HepG2 (cell line): ENCODE measurements at regions not wholly inside any gene's neighbourhood (a gene's known extent, or its start where the extent isn't known, plus 50 kb on each side); places are given as distances from the start of the nearest gene placed in this dataset.

Experiments
- ATAC-seq: fragments of 200-7000 bp; cut with Tn5 transposase; 3 replicates; pipeline ENCODE4 v1.9.1; 2020; ENCODE audit warnings: mild to moderate bottlenecking, moderate library complexity
- BruUV-seq: library from RNA; stranded (reverse); fragments of 400-500 nt; replicated peaks from 2 replicates; lab custom pipeline; 2021; lab: Mats Ljungman, UMichigan
- CTCF ChIA-PET: fragments of 300-600 bp; formaldehyde crosslinking; extraction: SDS; loops from one replicate; lab custom pipeline; 2021; ENCODE audit warnings: low total read pairs, inconsistent platforms, low intra/inter-chr PET ratio; lab: Yijun Ruan, JAX
- POLR2A ChIA-PET: fragments of 350-600 bp; sonication (Branson Sonifier 250); formaldehyde crosslinking; loops from one replicate; lab custom pipeline; 2020; ENCODE audit warnings: antibody characterized with exemption, inconsistent platforms; lab: Yijun Ruan, JAX
- DNase-seq: peaks from one replicate; pipeline ENCODE4 v3.0.0-alpha.2; 2015; ENCODE audit warnings: low spot score
- FAIRE-seq: peaks from 3 replicates; lab custom pipeline; 2011; peaks lifted over from hg19 to GRCh38; lab: Jason Lieb, UNC
- H2AFZ ChIP-seq: one replicate; pipeline ENCODE4 v1.6.1; 2011; ENCODE audit warnings: low read length, inconsistent platforms
- H3K27ac ChIP-seq: fragments of 300-600 bp; 3 replicates; pipeline ENCODE4 v1.8.0; 2011; ENCODE audit warnings: mixed run types, mild to moderate bottlenecking, mixed read lengths, low read length, inconsistent platforms; ENCODE audit not compliant: insufficient read depth; ENCODE audit errors: extremely low read length
- H3K27me3 ChIP-seq, 2 experiments: fragments of 200-600 bp in 1 of 2; 2 replicates in 1 of 2; 3 replicates in 1 of 2; pipeline versions ENCODE4 v1.6.0 to v1.8.0; 2011; ENCODE audit warnings: low read length in 2 of 2, mild to moderate bottlenecking in 2 of 2, moderate library complexity in 2 of 2, inconsistent platforms in 1 of 2; ENCODE audit not compliant: insufficient read depth in 2 of 2, control insufficient read depth in 1 of 2
- H3K36me3 ChIP-seq, 2 experiments: fragments of 200-600 bp in 1 of 2; replicated peaks in 1 of 2; 2 replicates in 1 of 2; 3 replicates in 1 of 2; pipeline versions ENCODE4 v1.5.1 to v1.8.0; 2011; ENCODE audit warnings: low read length in 2 of 2, inconsistent platforms in 1 of 2; ENCODE audit not compliant: insufficient read depth in 2 of 2, control insufficient read depth in 1 of 2
- H3K4me1 ChIP-seq: 2 replicates; pipeline ENCODE4 v1.5.1; 2012; ENCODE audit warnings: low read length, inconsistent platforms; ENCODE audit not compliant: insufficient read depth
- H3K4me2 ChIP-seq: 2 replicates; pipeline ENCODE4 v1.6.0; 2011; ENCODE audit warnings: low read depth, low read length, inconsistent platforms
- H3K4me3 ChIP-seq, 3 experiments: fragments of 200-600 bp in 1 of 3; sonication (generic), shearing (Covaris generic) in 1 of 3; replicated peaks in 1 of 3; 2 replicates each; pipeline ENCODE4 v1.5.1; 2011 to 2016; ENCODE audit warnings: low read length in 3 of 3, inconsistent platforms in 2 of 3, low read depth in 2 of 3, mild to moderate bottlenecking in 2 of 3, control low read depth in 1 of 3, mixed read lengths in 1 of 3; ENCODE audit not compliant: insufficient read depth in 1 of 3
- H3K79me2 ChIP-seq: one replicate; pipeline ENCODE4 v1.6.1; 2011; ENCODE audit warnings: low read length, inconsistent platforms; ENCODE audit not compliant: insufficient read depth
- H3K9ac ChIP-seq: 2 replicates; pipeline ENCODE4 v1.6.0; 2011; ENCODE audit warnings: mild to moderate bottlenecking, low read depth, low read length, inconsistent platforms; ENCODE audit not compliant: insufficient read depth
- H3K9me3 ChIP-seq: 2 replicates; pipeline ENCODE4 v1.5.1; 2012; ENCODE audit warnings: mild to moderate bottlenecking, low read length
- H4K20me1 ChIP-seq: 2 replicates; pipeline ENCODE4 v1.6.0; 2011; ENCODE audit warnings: inconsistent platforms, mild to moderate bottlenecking, low read length, moderate library complexity; ENCODE audit not compliant: insufficient read depth
- ADNP ChIP-seq: sonication (generic); formaldehyde crosslinking; IDR thresholded peaks from 2 replicates; pipeline ENCODE4 v1.4.0; 2020; ENCODE audit warnings: missing genetic modification reagents
- STAG1 ChIP-seq: sonication (generic); formaldehyde crosslinking; IDR thresholded peaks from 2 replicates; pipeline ENCODE4 v1.4.0; 2020; ENCODE audit warnings: missing genetic modification reagents
- WGBS: methylation state at CpG from one replicate; pipeline ENCODE4 v1.1.6; 2017; ENCODE audit warnings: low lambda C conversion rate; 5-methylcytosine and 5-hydroxymethylcytosine counted together
- in situ Hi-C: cut with HindIII; loops from 2 replicates; pipeline ENCODE4 v1.10.0; 2017; ENCODE audit warnings: low pct_unique_long_range_greater_than_20kb; ENCODE audit not compliant: extremely low pct_ligation_motif_present
- intact Hi-C: fragments of 100-400 bp; cut with micrococcal nuclease; formaldehyde crosslinking; loops from one replicate; pipeline ENCODE4 v1.10.0; 2022; ENCODE audit not compliant: unreplicated experiment
- TF ChIP-seq, protein P1 (sequence below): sonication (generic); formaldehyde crosslinking; IDR thresholded peaks from 2 replicates; pipeline ENCODE4 v1.5.1; 2020; ENCODE audit warnings: mild to moderate bottlenecking, missing genetic modification reagents, moderate library complexity
- TF ChIP-seq, protein P2 (sequence below): sonication (generic); formaldehyde crosslinking; IDR thresholded peaks from 2 replicates; pipeline ENCODE4 v1.5.0; 2020; ENCODE audit warnings: mild to moderate bottlenecking, missing genetic modification reagents, moderate library complexity

DNA sequence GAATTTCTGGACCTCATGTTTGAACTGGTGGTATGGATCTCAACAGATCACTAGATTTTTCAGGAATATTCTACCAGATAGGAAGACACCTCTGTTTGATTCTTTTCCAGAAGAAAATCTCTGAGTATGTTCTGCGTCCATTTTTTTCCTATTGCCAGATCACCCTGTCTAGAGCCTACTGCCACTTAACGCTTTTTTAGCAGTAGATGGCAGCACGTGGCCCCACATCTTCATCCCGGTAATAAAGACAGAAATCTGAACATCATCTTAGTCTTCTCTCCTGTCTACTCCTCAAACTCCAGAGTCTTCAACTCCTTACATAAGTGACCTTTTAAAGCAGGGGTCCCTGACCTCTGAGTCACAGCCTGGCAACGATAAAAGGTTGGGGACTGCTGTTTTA is 184.7 kb downstream of the TMA16 start:
- BruUV-seq, result no TSS peak
- ATAC-seq (peak; percentile 75), FAIRE-seq (no peak), DNase-seq (peak; percentile 21)
- intact Hi-C loops (no loop called here), in situ Hi-C loops (loop anchor here (25.0 kb wide), 1 partner anchor 333 kb away; no protein-coding TSS in a partner anchor)
- H2AFZ ChIP-seq, result no peak overlapping the region
- POLR2A ChIA-PET, result no interaction called here
- 1% methylated on average over 5 of the region's 5 CpGs for WGBS
- no peak overlapping the region for H3K4me3 ChIP-seq
- no peaks in the 10 kb centered on the region for H3K4me1 ChIP-seq
- no peaks in the 10 kb centered on the region for H4K20me1 ChIP-seq
- H3K4me2 ChIP-seq, result no peak overlapping the region
- no peak for TF ChIP-seq ADNP (CRISPR knock-in tag)
- TF ChIP-seq, protein P1, sequence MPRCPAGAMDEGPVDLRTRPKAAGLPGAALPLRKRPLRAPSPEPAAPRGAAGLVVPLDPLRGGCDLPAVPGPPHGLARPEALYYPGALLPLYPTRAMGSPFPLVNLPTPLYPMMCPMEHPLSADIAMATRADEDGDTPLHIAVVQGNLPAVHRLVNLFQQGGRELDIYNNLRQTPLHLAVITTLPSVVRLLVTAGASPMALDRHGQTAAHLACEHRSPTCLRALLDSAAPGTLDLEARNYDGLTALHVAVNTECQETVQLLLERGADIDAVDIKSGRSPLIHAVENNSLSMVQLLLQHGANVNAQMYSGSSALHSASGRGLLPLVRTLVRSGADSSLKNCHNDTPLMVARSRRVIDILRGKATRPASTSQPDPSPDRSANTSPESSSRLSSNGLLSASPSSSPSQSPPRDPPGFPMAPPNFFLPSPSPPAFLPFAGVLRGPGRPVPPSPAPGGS (CRISPR knock-in tag), result no peak
- TF ChIP-seq, protein P2, sequence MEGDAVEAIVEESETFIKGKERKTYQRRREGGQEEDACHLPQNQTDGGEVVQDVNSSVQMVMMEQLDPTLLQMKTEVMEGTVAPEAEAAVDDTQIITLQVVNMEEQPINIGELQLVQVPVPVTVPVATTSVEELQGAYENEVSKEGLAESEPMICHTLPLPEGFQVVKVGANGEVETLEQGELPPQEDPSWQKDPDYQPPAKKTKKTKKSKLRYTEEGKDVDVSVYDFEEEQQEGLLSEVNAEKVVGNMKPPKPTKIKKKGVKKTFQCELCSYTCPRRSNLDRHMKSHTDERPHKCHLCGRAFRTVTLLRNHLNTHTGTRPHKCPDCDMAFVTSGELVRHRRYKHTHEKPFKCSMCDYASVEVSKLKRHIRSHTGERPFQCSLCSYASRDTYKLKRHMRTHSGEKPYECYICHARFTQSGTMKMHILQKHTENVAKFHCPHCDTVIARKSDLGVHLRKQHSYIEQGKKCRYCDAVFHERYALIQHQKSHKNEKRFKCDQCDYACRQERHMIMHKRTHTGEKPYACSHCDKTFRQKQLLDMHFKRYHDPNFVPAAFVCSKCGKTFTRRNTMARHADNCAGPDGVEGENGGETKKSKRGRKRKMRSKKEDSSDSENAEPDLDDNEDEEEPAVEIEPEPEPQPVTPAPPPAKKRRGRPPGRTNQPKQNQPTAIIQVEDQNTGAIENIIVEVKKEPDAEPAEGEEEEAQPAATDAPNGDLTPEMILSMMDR, result peak; percentile 27
- peak; percentile 24; the same call in 1 of the 2 replicates for TF ChIP-seq STAG1
- H3K9me3 ChIP-seq, result no peaks in the 10 kb centered on the region
- CTCF ChIA-PET, result no interaction called here
- H3K36me3 ChIP-seq, result no peaks in the 10 kb centered on the region
- H3K9ac ChIP-seq, result no peak overlapping the region
- H3K27me3 ChIP-seq, result 0 out of 5 replicates have a peak, but pooled peaks cover 0 to under 1% of the 10 kb centered on the region in 2 experiments
- H3K79me2 ChIP-seq, result no peaks in the 10 kb centered on the region
- no peak overlapping the region for H3K27ac ChIP-seq
